ENCODE measurements at regions not wholly inside any gene's neighbourhood (a gene's known extent, or its start where the extent isn't known, plus 50 kb on each side); places are given as distances from the start of the nearest gene placed in this dataset.

GRCh38 chr2:181264441-181264840, 192.7 kb upstream of the ITGA4 start:
- no peak overlapping the region for H4K5ac ChIP-seq (ENCODE audit: low read length)
- no peaks in the 10 kb centered on the region for H3K36me3 ChIP-seq (ENCODE audit: control insufficient read depth, insufficient read depth, low read length)
- no peak overlapping the region for H2BK120ac ChIP-seq (ENCODE audit: low read depth, low read length)
- H3K4me3 ChIP-seq (ENCODE audit: low read length) = no peak overlapping the region
- no peak overlapping the region for H2BK5ac ChIP-seq (ENCODE audit: low read length)
- no peaks in the 10 kb centered on the region for H3K79me1 ChIP-seq (ENCODE audit: low read length)
- no peak overlapping the region for H3K4me2 ChIP-seq (ENCODE audit: low read length)
- H2BK15ac ChIP-seq (replicated peaks; ENCODE audit: low read depth) = no peak overlapping the region
- H3K4me1 ChIP-seq (ENCODE audit: control insufficient read depth, low read depth, low read length) = no peaks in the 10 kb centered on the region
- H3K23ac ChIP-seq (ENCODE audit: low read length) = no peak overlapping the region
- no peak overlapping the region for H2AK5ac ChIP-seq (ENCODE audit: low read length)
- H3K9ac ChIP-seq (ENCODE audit: low read length) = no peak overlapping the region
- no peak overlapping the region for H3K4ac ChIP-seq (ENCODE audit: low read depth, low read length)
- no peak overlapping the region for H3K56ac ChIP-seq (ENCODE audit: low read length)
- no peak for DNase-seq
- H4K8ac ChIP-seq (ENCODE audit: low read depth, low read length) = no peak overlapping the region
- H3K18ac ChIP-seq (ENCODE audit: low read length) = no peak overlapping the region
- H3K79me2 ChIP-seq (ENCODE audit: control insufficient read depth, insufficient read depth, low read length) = no peaks in the 10 kb centered on the region
- H3K27me3 ChIP-seq (ENCODE audit: insufficient read depth, low read length, poor library complexity) = no peaks in the 10 kb centered on the region
- WGBS (ENCODE audit: extremely low coverage, insufficient coverage, low lambda C conversion rate) = no CpG with 5 or more reads among the region's 1 CpG
- H3K27ac ChIP-seq (ENCODE audit: low read depth, low read length) = no peak overlapping the region

DNA sequence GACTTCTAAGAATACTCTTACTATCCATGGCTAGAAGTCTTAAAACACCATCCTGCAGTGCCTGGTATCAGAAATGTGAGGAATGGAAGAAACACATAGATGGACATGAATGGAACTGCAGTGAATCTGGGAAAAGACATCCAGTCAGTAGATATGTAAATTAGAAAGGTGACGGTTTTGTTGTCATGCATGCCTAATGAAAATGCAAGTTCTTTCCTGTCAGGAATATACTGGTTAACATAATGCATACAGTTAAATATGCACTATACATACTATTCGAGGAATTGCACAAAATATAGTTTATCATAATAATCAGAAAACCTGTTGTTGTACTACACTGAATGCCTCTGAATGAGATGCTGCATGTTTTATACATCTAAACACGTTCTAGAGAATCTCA, 190.6 kb upstream of the ITGA4 start:
- no peak overlapping the region for H3K9ac ChIP-seq (ENCODE audit: low read length)
- no peak overlapping the region for H4K8ac ChIP-seq (ENCODE audit: low read depth, low read length)
- H3K56ac ChIP-seq (ENCODE audit: low read length) = no peak overlapping the region
- no peaks in the 10 kb centered on the region for H3K79me2 ChIP-seq (ENCODE audit: control insufficient read depth, insufficient read depth, low read length)
- H3K36me3 ChIP-seq (ENCODE audit: control insufficient read depth, insufficient read depth, low read length) = no peaks in the 10 kb centered on the region
- no peak overlapping the region for H3K4ac ChIP-seq (ENCODE audit: low read depth, low read length)
- no peak overlapping the region for H4K5ac ChIP-seq (ENCODE audit: low read length)
- no peak overlapping the region for H2BK15ac ChIP-seq (replicated peaks; ENCODE audit: low read depth)
- no peak overlapping the region for H2AK5ac ChIP-seq (ENCODE audit: low read length)
- no peaks in the 10 kb centered on the region for H3K79me1 ChIP-seq (ENCODE audit: low read length)
- H3K23ac ChIP-seq (ENCODE audit: low read length) = no peak overlapping the region
- no peaks in the 10 kb centered on the region for H3K4me1 ChIP-seq (ENCODE audit: control insufficient read depth, low read depth, low read length)
- WGBS (ENCODE audit: extremely low coverage, insufficient coverage, low lambda C conversion rate) = no CpG with 5 or more reads among the region's 3 CpGs
- no peak overlapping the region for H3K18ac ChIP-seq (ENCODE audit: low read length)
- no peak overlapping the region for H3K4me3 ChIP-seq (ENCODE audit: low read length)
- no peak overlapping the region for H2BK5ac ChIP-seq (ENCODE audit: low read length)
- H3K4me2 ChIP-seq (ENCODE audit: low read length) = no peak overlapping the region
- H3K27me3 ChIP-seq (ENCODE audit: insufficient read depth, low read length, poor library complexity) = no peaks in the 10 kb centered on the region
- no peak overlapping the region for H2BK120ac ChIP-seq (ENCODE audit: low read depth, low read length)
- no peak for DNase-seq
- no peak overlapping the region for H3K27ac ChIP-seq (ENCODE audit: low read depth, low read length)

DNA sequence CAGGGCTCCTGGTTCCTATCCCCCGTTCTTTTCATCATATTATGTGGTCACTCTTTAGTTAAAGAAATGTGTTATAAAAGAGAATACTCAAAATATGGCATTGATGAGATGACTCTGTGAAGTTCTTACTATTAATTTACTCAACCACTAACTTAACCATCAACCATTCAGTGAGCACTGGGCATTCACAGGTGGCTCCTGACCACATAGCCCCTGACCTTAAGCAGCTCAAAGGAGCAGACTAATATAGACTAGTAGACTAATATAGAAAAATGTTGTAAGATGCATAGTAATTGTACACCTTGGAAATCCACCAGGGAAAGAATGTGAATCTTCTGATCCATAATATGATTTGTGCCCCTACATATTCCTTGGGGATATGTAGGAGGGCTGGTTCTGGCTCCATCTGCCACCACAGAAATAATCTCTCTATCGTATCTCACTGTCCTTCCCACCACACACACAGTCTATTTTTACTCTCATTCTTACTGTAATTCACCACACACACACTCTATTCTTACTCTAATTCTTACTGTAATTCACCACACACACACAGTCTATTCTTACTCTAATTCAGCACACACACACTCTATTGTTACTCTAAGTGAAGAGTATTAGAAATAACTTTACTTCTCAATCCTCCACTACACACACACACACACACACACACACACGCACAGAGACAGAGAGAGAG, 188.9 kb upstream of the ITGA4 start:
- Histone ChIP-seq H3K79me2 (ENCODE audit: control insufficient read depth, insufficient read depth, low read length) (no peaks in the 10 kb centered on the region), H2BK120ac (ENCODE audit: low read depth, low read length) (no peak overlapping the region), H3K79me1 (ENCODE audit: low read length) (no peaks in the 10 kb centered on the region), H3K4me3 (ENCODE audit: low read length) (no peak overlapping the region), H2AK5ac (ENCODE audit: low read length) (no peak overlapping the region), H3K27me3 (ENCODE audit: insufficient read depth, low read length, poor library complexity) (no peaks in the 10 kb centered on the region), H3K23ac (ENCODE audit: low read length) (no peak overlapping the region), H3K27ac (ENCODE audit: low read depth, low read length) (no peak overlapping the region), H2BK5ac (ENCODE audit: low read length) (no peak overlapping the region), H3K36me3 (ENCODE audit: control insufficient read depth, insufficient read depth, low read length) (no peaks in the 10 kb centered on the region), H3K56ac (ENCODE audit: low read length) (no peak overlapping the region), H2BK15ac (replicated peaks; ENCODE audit: low read depth) (no peak overlapping the region), H3K4me2 (ENCODE audit: low read length) (no peak overlapping the region), H4K5ac (ENCODE audit: low read length) (no peak overlapping the region), H3K4ac (ENCODE audit: low read depth, low read length) (no peak overlapping the region), H4K8ac (ENCODE audit: low read depth, low read length) (no peak overlapping the region), H3K4me1 (ENCODE audit: control insufficient read depth, low read depth, low read length) (no peaks in the 10 kb centered on the region), H3K18ac (ENCODE audit: low read length) (no peak overlapping the region), H3K9ac (ENCODE audit: low read length) (no peak overlapping the region)
- no peak for DNase-seq
- no CpG with 5 or more reads among the region's 3 CpGs for WGBS (ENCODE audit: extremely low coverage, insufficient coverage, low lambda C conversion rate)

GRCh38 chr2:181273986-181274385, 183.2 kb upstream of the ITGA4 start:
- no peak overlapping the region for H4K5ac ChIP-seq (ENCODE audit: low read length)
- no peaks in the 10 kb centered on the region for H3K4me1 ChIP-seq (ENCODE audit: control insufficient read depth, low read depth, low read length)
- H3K9ac ChIP-seq (ENCODE audit: low read length) = no peak overlapping the region
- H2BK15ac ChIP-seq (replicated peaks; ENCODE audit: low read depth) = no peak overlapping the region
- H3K27ac ChIP-seq (ENCODE audit: low read depth, low read length) = no peak overlapping the region
- no peak overlapping the region for H2BK5ac ChIP-seq (ENCODE audit: low read length)
- H3K23ac ChIP-seq (ENCODE audit: low read length) = no peak overlapping the region
- no peak for DNase-seq
- no peak overlapping the region for H3K4me3 ChIP-seq (ENCODE audit: low read length)
- H2AK5ac ChIP-seq (ENCODE audit: low read length) = no peak overlapping the region
- no peaks in the 10 kb centered on the region for H3K36me3 ChIP-seq (ENCODE audit: control insufficient read depth, insufficient read depth, low read length)
- no peak overlapping the region for H3K4ac ChIP-seq (ENCODE audit: low read depth, low read length)
- H3K4me2 ChIP-seq (ENCODE audit: low read length) = no peak overlapping the region
- no peak overlapping the region for H4K8ac ChIP-seq (ENCODE audit: low read depth, low read length)
- no peak overlapping the region for H3K18ac ChIP-seq (ENCODE audit: low read length)
- no peaks in the 10 kb centered on the region for H3K79me2 ChIP-seq (ENCODE audit: control insufficient read depth, insufficient read depth, low read length)
- H2BK120ac ChIP-seq (ENCODE audit: low read depth, low read length) = no peak overlapping the region
- no peaks in the 10 kb centered on the region for H3K27me3 ChIP-seq (ENCODE audit: insufficient read depth, low read length, poor library complexity)
- no peaks in the 10 kb centered on the region for H3K79me1 ChIP-seq (ENCODE audit: low read length)
- no CpG with 5 or more reads among the region's 1 CpG for WGBS (ENCODE audit: extremely low coverage, insufficient coverage, low lambda C conversion rate)
- no peak overlapping the region for H3K56ac ChIP-seq (ENCODE audit: low read length)

GRCh38 chr2:181275643-181276070, 181.5 kb upstream of the ITGA4 start:
- no peak overlapping the region for H2BK120ac ChIP-seq (ENCODE audit: low read depth, low read length)
- no peak overlapping the region for H3K23ac ChIP-seq (ENCODE audit: low read length)
- no peak overlapping the region for H3K4ac ChIP-seq (ENCODE audit: low read depth, low read length)
- peak; percentile 22 for DNase-seq
- no peak overlapping the region for H3K4me2 ChIP-seq (ENCODE audit: low read length)
- no peaks in the 10 kb centered on the region for H3K79me1 ChIP-seq (ENCODE audit: low read length)
- no peak overlapping the region for H4K8ac ChIP-seq (ENCODE audit: low read depth, low read length)
- no peak overlapping the region for H2AK5ac ChIP-seq (ENCODE audit: low read length)
- H3K36me3 ChIP-seq (ENCODE audit: control insufficient read depth, insufficient read depth, low read length) = no peaks in the 10 kb centered on the region
- no peak overlapping the region for H4K5ac ChIP-seq (ENCODE audit: low read length)
- H3K18ac ChIP-seq (ENCODE audit: low read length) = no peak overlapping the region
- no CpG with 5 or more reads among the region's 3 CpGs for WGBS (ENCODE audit: extremely low coverage, insufficient coverage, low lambda C conversion rate)
- no peak overlapping the region for H3K9ac ChIP-seq (ENCODE audit: low read length)
- H2BK5ac ChIP-seq (ENCODE audit: low read length) = no peak overlapping the region
- H3K4me3 ChIP-seq (ENCODE audit: low read length) = no peak overlapping the region
- no peak overlapping the region for H3K27ac ChIP-seq (ENCODE audit: low read depth, low read length)
- no peak overlapping the region for H3K56ac ChIP-seq (ENCODE audit: low read length)
- no peaks in the 10 kb centered on the region for H3K27me3 ChIP-seq (ENCODE audit: insufficient read depth, low read length, poor library complexity)
- no peaks in the 10 kb centered on the region for H3K79me2 ChIP-seq (ENCODE audit: control insufficient read depth, insufficient read depth, low read length)
- no peak overlapping the region for H2BK15ac ChIP-seq (replicated peaks; ENCODE audit: low read depth)
- no peaks in the 10 kb centered on the region for H3K4me1 ChIP-seq (ENCODE audit: control insufficient read depth, low read depth, low read length)

- no peak overlapping the region for H4K8ac ChIP-seq (ENCODE audit: low read depth, low read length)
- no peaks in the 10 kb centered on the region for H3K79me1 ChIP-seq (ENCODE audit: low read length)
- H3K4ac ChIP-seq (ENCODE audit: low read depth, low read length) = no peak overlapping the region
- H3K4me3 ChIP-seq (ENCODE audit: low read length) = no peak overlapping the region
- H4K5ac ChIP-seq (ENCODE audit: low read length) = no peak overlapping the region
- no peak overlapping the region for H3K9ac ChIP-seq (ENCODE audit: low read length)
- no peak for DNase-seq
- no peak overlapping the region for H3K18ac ChIP-seq (ENCODE audit: low read length)
- no peak overlapping the region for H2BK120ac ChIP-seq (ENCODE audit: low read depth, low read length)
- H2BK15ac ChIP-seq (replicated peaks; ENCODE audit: low read depth) = no peak overlapping the region
- no peak overlapping the region for H3K27ac ChIP-seq (ENCODE audit: low read depth, low read length)
- no peaks in the 10 kb centered on the region for H3K79me2 ChIP-seq (ENCODE audit: control insufficient read depth, insufficient read depth, low read length)
- no peak overlapping the region for H3K23ac ChIP-seq (ENCODE audit: low read length)
- H3K4me1 ChIP-seq (ENCODE audit: control insufficient read depth, low read depth, low read length) = no peaks in the 10 kb centered on the region
- H3K4me2 ChIP-seq (ENCODE audit: low read length) = no peak overlapping the region
- no CpG with 5 or more reads among the region's 2 CpGs for WGBS (ENCODE audit: extremely low coverage, insufficient coverage, low lambda C conversion rate)
- no peak overlapping the region for H2AK5ac ChIP-seq (ENCODE audit: low read length)
- H3K56ac ChIP-seq (ENCODE audit: low read length) = no peak overlapping the region
- no peaks in the 10 kb centered on the region for H3K27me3 ChIP-seq (ENCODE audit: insufficient read depth, low read length, poor library complexity)
- no peaks in the 10 kb centered on the region for H3K36me3 ChIP-seq (ENCODE audit: control insufficient read depth, insufficient read depth, low read length)
- H2BK5ac ChIP-seq (ENCODE audit: low read length) = no peak overlapping the region
Observed at GRCh38 chr2:181281206-181281832, 175.9 kb upstream of the ITGA4 start.
